Right cardiac atrium (tissue), 5 donors: ENCODE measurements at regions not wholly inside any gene's neighbourhood (a gene's known extent, or its start where the extent isn't known, plus 50 kb on each side); places are given as distances from the start of the nearest gene placed in this dataset.
A peak's percentile ranks its signal among the peaks of the same experiment; 100 is the strongest.

Experiments used
- ATAC-seq, 2 donors: fragments of 200-7000 bp; cut with Tn5 transposase; one replicate each; pipeline versions ENCODE4 v1.8.0 to v1.9.1; 2020; ENCODE audit warnings: moderate library complexity in 2 of 2, mild to moderate bottlenecking in 1 of 2
- DNase-seq, 3 donors: peaks; one replicate each; pipeline ENCODE4 v3.0.0-alpha.2; 2020
- H3K27ac ChIP-seq: one replicate; pipeline ENCODE4 v1.5.1; 2013; ENCODE audit warnings: mild to moderate bottlenecking, low read length, control low read depth, moderate library complexity
- H3K27me3 ChIP-seq: one replicate; pipeline ENCODE4 v1.6.1; 2013; ENCODE audit not compliant: control insufficient read depth, insufficient read depth
- H3K4me1 ChIP-seq: one replicate; pipeline ENCODE4 v1.6.1; 2013; ENCODE audit warnings: low read length; ENCODE audit not compliant: control insufficient read depth, insufficient read depth
- H3K4me3 ChIP-seq: one replicate; pipeline ENCODE4 v1.5.1; 2013; ENCODE audit warnings: low read length, control low read depth
- H3K9me3 ChIP-seq: one replicate; pipeline ENCODE4 v1.6.1; 2013; ENCODE audit warnings: low read length; ENCODE audit not compliant: control insufficient read depth
- WGBS: extraction: QIAGEN DNeasy Blood & Tissue Kit; methylation state at CpG from one replicate; pipeline ENCODE4 v1.1.7; 2013; 5-methylcytosine and 5-hydroxymethylcytosine counted together
- intact Hi-C, 4 donors: fragments of 100-400 bp; cut with DNase I; formaldehyde crosslinking; loops; one replicate each; pipeline versions ENCODE4 v1.11.0 to v1.14.0; 2022 to 2023
- donor health status: healthy with polysubstance abuse.
- donor health status: DM: no; HTN: yes; CAD: no.
- donor health status: DM: no; HTN: no; CAD: no.
- donor health status: DM: no; HTN: yes; CAD: no; lungs with severe emphysema.
- donor health status: DM: yes; HTN: yes; CAD: no.

DNA sequence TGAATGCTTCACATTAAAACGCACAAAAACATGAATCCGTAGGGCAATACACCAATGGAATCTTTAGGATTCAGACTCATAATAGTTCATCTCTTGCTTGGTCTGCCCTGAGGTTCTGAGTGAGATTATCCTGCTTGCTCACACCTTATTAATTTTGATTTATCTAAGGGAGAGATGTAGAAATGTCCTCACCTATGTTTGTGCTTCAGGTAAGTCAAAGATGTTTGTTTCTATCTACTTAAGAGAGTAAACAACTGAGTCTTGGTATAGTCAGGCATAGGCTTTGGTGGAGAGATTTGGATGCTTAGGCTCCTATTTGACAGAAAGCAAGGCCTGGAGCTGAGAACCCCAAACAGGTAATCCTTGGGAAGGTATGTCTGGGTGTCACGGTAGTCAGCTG, 231.0 kb upstream of the TNP1 start:
- DNase-seq (no peak), ATAC-seq (no peak)
- Histone ChIP-seq H3K27me3 (no peaks in the 10 kb centered on the region), H3K4me3 (no peak overlapping the region), H3K9me3 (no peaks in the 10 kb centered on the region), H3K4me1 (no peaks in the 10 kb centered on the region), H3K27ac (no peak overlapping the region)
- WGBS, result 93% methylated on average over 3 of the region's 3 CpGs
- intact Hi-C loops, result no loop called here

- Histone ChIP-seq H3K27ac (no peak overlapping the region), H3K4me1 (no peaks in the 10 kb centered on the region), H3K9me3 (no peaks in the 10 kb centered on the region), H3K4me3 (peak overlapping the region; percentile 21), H3K27me3 (no peaks in the 10 kb centered on the region)
- DNase-seq (no peak), ATAC-seq (no peak)
- intact Hi-C loops, result no loop called here
- WGBS, result 32% methylated on average over 5 of the region's 5 CpGs
These were observed 230.2 kb upstream of the TNP1 start for GRCh38 chr2:217090024-217090473.

DNA sequence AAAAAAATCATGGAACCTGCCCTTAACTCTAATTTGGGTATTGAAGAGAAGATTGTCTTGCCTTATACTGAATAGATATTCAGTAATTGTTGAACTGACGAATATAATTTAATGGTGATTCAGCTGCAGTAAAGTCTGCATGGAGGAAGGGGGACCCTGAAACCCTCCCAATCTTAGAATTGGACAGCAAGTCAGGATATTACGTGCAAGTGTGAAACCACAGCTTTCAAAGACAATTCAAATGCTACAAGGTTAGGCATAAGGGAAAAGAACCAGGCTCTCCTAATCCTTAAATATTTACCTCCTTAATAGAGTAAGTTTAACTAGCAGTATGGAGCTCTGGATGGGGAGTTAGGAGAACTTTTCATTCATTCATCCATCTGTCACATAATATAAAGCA, 226.9 kb upstream of the TNP1 start:
- no peak overlapping the region for H3K27ac ChIP-seq
- no peak for ATAC-seq
- no peak for DNase-seq
- H3K27me3 ChIP-seq, result no peaks in the 10 kb centered on the region
- 87% methylated on average over 2 of the region's 2 CpGs for WGBS
- no peak overlapping the region for H3K4me3 ChIP-seq
- no peaks in the 10 kb centered on the region for H3K4me1 ChIP-seq
- intact Hi-C loops, result no loop called here
- H3K9me3 ChIP-seq, result no peaks in the 10 kb centered on the region

DNA sequence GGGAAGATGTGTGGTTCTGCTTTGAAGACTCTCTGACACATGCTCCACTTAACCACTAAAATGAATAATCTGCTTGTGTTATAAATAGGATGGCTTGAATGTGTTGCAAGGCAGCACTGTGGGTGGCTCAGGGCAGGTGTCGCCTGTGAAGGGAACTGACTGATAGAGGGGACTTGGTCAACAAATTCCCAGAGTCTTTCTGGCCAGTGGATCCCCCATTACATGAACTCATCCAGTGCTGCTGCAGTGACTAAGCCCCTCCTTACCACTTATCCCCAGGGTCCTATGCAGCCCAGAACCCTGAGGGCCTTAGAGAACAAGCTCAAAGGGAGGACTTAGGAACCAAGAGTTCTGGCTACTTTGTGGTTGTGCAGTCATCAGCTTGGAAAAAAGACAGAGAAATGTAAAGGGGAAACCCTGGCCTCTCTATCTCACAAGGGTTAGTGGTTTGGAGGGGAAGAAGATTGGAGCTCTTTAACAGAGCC, 226.2 kb upstream of the TNP1 start:
- DNase-seq (no peak), ATAC-seq (no peak)
- 67% methylated on average over 1 of the region's 1 CpG for WGBS
- no peak overlapping the region for H3K4me3 ChIP-seq
- H3K9me3 ChIP-seq, result no peaks in the 10 kb centered on the region
- no peak overlapping the region for H3K27ac ChIP-seq
- H3K4me1 ChIP-seq, result no peaks in the 10 kb centered on the region
- no peaks in the 10 kb centered on the region for H3K27me3 ChIP-seq
- intact Hi-C loops, result no loop called here

GRCh38 chr2:217085543-217085942, 225.7 kb upstream of the TNP1 start:
- intact Hi-C loops, result no loop called here
- Histone ChIP-seq H3K27ac (no peak overlapping the region), H3K4me3 (no peak overlapping the region), H3K9me3 (no peaks in the 10 kb centered on the region), H3K27me3 (no peaks in the 10 kb centered on the region), H3K4me1 (no peaks in the 10 kb centered on the region)
- 89% methylated on average over 2 of the region's 2 CpGs for WGBS
- ATAC-seq (no peak), DNase-seq (no peak)

- ATAC-seq (no peak), DNase-seq (no peak)
- no peaks in the 10 kb centered on the region for H3K27me3 ChIP-seq
- WGBS, result 80% methylated on average over 5 of the region's 5 CpGs
- no peaks in the 10 kb centered on the region for H3K9me3 ChIP-seq
- peaks cover 3% of the 10 kb centered on the region for H3K4me1 ChIP-seq
- no peak overlapping the region for H3K4me3 ChIP-seq
- H3K27ac ChIP-seq, result no peak overlapping the region
- intact Hi-C loops, result no loop called here
These were observed 221.9 kb upstream of the TNP1 start for GRCh38 chr2:217081799-217082198.

- peaks cover 13% of the 10 kb centered on the region for H3K4me1 ChIP-seq
- intact Hi-C loops, result no loop called here
- H3K27me3 ChIP-seq, result no peaks in the 10 kb centered on the region
- H3K9me3 ChIP-seq, result no peaks in the 10 kb centered on the region
- WGBS, result 68% methylated on average over 1 of the region's 1 CpG
- H3K27ac ChIP-seq, result no peak overlapping the region
- no peak overlapping the region for H3K4me3 ChIP-seq
- DNase-seq (no peak), ATAC-seq (no peak)
These were observed 219.3 kb upstream of the TNP1 start for GRCh38 chr2:217079165-217079564.

- DNase-seq, result no peak
- no peaks in the 10 kb centered on the region for H3K27me3 ChIP-seq
- H3K27ac ChIP-seq, result no peak overlapping the region
- ATAC-seq, result no peak
- WGBS, result 92% methylated on average over 1 of the region's 1 CpG
- peaks cover 13% of the 10 kb centered on the region for H3K4me1 ChIP-seq
- no peaks in the 10 kb centered on the region for H3K9me3 ChIP-seq
- no peak overlapping the region for H3K4me3 ChIP-seq
- intact Hi-C loops, result no loop called here
These were observed 218.1 kb upstream of the TNP1 start for GRCh38 chr2:217077831-217078407.

DNA sequence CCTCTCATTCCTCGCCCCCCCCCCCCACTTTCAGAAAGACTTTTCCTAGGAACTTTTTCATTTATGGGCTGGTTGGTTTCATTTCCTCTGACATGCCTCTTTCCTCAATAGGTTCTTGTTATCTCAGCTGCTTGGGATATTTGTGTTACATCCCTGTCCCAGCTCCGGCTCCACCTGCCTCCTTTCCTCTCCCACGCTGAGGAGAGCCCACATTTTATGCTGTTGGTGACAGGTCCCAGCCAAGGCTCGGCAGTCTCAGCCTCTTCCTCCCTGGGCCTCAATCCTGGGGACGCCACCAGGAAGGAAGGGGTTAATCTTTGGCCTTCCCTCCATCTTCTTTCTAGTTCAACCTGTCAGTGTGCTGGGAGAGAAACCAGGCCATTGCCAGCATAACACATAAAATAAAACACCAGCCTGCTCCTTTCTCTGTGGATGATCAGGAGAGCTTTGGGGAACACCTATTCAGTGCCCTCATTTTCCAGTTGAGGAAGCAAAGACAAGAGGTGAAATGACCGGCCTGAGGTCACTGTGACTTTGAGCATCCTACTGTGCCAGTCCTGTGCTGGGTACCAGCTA, 216.9 kb upstream of the TNP1 start:
- Histone ChIP-seq H3K27me3 (no peaks in the 10 kb centered on the region), H3K27ac (no peak overlapping the region), H3K9me3 (no peaks in the 10 kb centered on the region), H3K4me3 (no peak overlapping the region), H3K4me1 (peaks cover 13% of the 10 kb centered on the region)
- intact Hi-C loops, result no loop called here
- WGBS, result 72% methylated on average over 6 of the region's 6 CpGs
- DNase-seq, result no peak
- ATAC-seq, result no peak

DNA sequence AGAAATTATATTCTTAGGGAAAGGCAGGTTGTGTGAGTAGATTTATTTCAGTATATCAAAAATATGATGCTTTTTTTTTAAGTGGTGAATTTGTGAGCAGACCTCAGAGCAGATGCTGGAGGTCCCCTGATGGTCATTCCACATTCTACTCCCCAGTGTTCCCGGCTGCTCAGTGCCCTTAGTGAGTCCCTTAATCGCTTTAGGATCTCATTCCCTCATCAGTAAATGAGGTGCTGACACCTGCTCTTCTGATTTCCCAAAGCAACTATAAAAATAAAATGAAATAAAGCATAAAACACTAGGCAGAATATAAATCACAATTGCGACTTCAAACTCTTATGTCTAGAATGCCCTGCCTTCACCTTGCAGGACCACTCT, 216.2 kb upstream of the TNP1 start:
- intact Hi-C loops, result no loop called here

GRCh38 chr2:217075268-217076057, 215.6 kb upstream of the TNP1 start:
- no peaks in the 10 kb centered on the region for H3K9me3 ChIP-seq
- no peaks in the 10 kb centered on the region for H3K27me3 ChIP-seq
- peak; percentile 69 to 81 (median 75) for DNase-seq
- H3K27ac ChIP-seq, result peak overlapping the region; percentile 73
- H3K4me3 ChIP-seq, result no peak overlapping the region
- intact Hi-C loops, result no loop called here
- 37% methylated on average over 12 of the region's 12 CpGs for WGBS
- H3K4me1 ChIP-seq, result peaks cover 13% of the 10 kb centered on the region
- peak; percentile 81 to 92 for ATAC-seq

More for the DNA sequence above, 216.2 kb upstream of the TNP1 start:
- no peaks in the 10 kb centered on the region for H3K27me3 ChIP-seq
- H3K27ac ChIP-seq, result no peak overlapping the region
- DNase-seq, result no peak
- H3K9me3 ChIP-seq, result no peaks in the 10 kb centered on the region
- 73% methylated on average over 3 of the region's 3 CpGs for WGBS
- H3K4me1 ChIP-seq, result peaks cover 13% of the 10 kb centered on the region
- no peak for ATAC-seq
- H3K4me3 ChIP-seq, result no peak overlapping the region
